ENCODE measurements at regions not wholly inside any gene's neighbourhood (a gene's known extent, or its start where the extent isn't known, plus 50 kb on each side); places are given as distances from the start of the nearest gene placed in this dataset.

DNA sequence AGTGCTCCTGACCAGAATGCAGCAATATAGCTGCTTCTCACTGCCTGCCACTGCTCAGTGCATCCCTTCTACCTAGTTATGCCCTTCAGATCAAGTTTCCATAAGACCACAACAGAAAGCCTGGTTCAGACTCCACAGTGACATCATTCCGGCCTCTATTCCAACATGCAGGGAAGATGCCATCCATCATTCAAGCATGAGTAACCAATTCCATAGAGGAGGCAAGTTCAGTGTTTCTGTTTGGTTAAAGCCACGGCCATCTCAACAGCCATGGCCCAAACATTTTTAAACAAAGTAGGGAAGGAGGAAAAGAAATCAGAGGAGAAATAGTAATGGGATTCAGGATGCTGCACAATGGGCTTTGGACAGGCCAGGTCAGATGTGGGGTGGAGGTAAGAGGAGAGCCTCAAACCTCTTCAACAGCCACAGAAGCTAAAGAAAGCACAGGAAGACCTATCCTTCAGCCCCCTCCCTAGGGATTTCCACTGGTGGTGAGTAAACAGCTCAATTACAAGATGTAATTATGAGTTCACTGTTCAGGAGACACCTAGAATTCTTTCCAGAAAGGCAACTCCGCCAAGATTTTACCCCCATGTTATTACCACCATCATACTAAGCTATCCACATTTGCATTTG, 484.9 kb downstream of the SETD4 start (continued):
- TF ChIP-seq ZNF366 (tag by site-specific recombination; conservative IDR thresholded peaks at IDR 0.05) (peak; percentile 81), ZNF426 (tag by site-specific recombination; IDR thresholded peaks at IDR 0.05) (no peak), ZBTB8A (tag by site-specific recombination; IDR thresholded peaks at IDR 0.05) (no peak), ZNF19 (tag by site-specific recombination; IDR thresholded peaks at IDR 0.05; ENCODE audit: low read depth) (no peak), PRDM4 (tag by site-specific recombination; IDR thresholded peaks at IDR 0.05) (no peak), ZNF362 (tag by site-specific recombination; IDR thresholded peaks at IDR 0.05) (0 out of 2 replicates have a peak, but pooled peaks have one; percentile 35), ZNF629 (tag by site-specific recombination; IDR thresholded peaks at IDR 0.05) (peak; percentile 95), SCRT2 (tag by site-specific recombination; IDR thresholded peaks at IDR 0.05) (peak; percentile 22; the same call in 1 of the 2 replicates), ZNF138 (tag by site-specific recombination; IDR thresholded peaks at IDR 0.05; ENCODE audit: borderline replicate concordance) (no peak), ZNF239 (tag by site-specific recombination; IDR thresholded peaks at IDR 0.05) (no peak), ZSCAN23 (tag by site-specific recombination; IDR thresholded peaks at IDR 0.05) (peak; percentile 54), ZNF623 (tag by site-specific recombination; IDR thresholded peaks at IDR 0.05) (no peak), ZNF791 (tag by site-specific recombination; IDR thresholded peaks at IDR 0.05) (no peak), ZNF701 (tag by site-specific recombination; IDR thresholded peaks at IDR 0.05) (no peak), TSHZ1 (tag by site-specific recombination; IDR thresholded peaks at IDR 0.05; ENCODE audit: borderline replicate concordance) (peak; percentile 82; the same call in 1 of the 2 replicates), REPIN1 (tag by site-specific recombination; IDR thresholded peaks at IDR 0.05; ENCODE audit: low read depth) (no peak), ZNF518A (tag by site-specific recombination; conservative IDR thresholded peaks at IDR 0.05; ENCODE audit: low read depth) (0 out of 2 replicates have a peak, but pooled peaks have one; percentile 10), OSR2 (tag by site-specific recombination; IDR thresholded peaks at IDR 0.05) (peak; percentile 85), SALL2 (tag by site-specific recombination; IDR thresholded peaks at IDR 0.05; ENCODE audit: borderline replicate concordance) (no peak), RBAK (tag by site-specific recombination; IDR thresholded peaks at IDR 0.05) (0 out of 2 replicates have a peak, but pooled peaks have one; percentile 17), ZNF692 (tag by site-specific recombination; IDR thresholded peaks at IDR 0.05) (peak; percentile 63; the same call in 1 of the 2 replicates), ZEB2 (tag by site-specific recombination; IDR thresholded peaks at IDR 0.05) (peak; percentile 83), ZNF658 (tag by site-specific recombination; IDR thresholded peaks at IDR 0.05) (no peak), ZNF24 (tag by site-specific recombination; IDR thresholded peaks at IDR 0.05) (peak; percentile 51; the same call in 1 of the 2 replicates)

Data from HEK293 (cell line).